ENCODE measurements at regions not wholly inside any gene's neighbourhood (a gene's known extent, or its start where the extent isn't known, plus 50 kb on each side); places are given as distances from the start of the nearest gene placed in this dataset.

- TF ChIP-seq, protein P1, sequence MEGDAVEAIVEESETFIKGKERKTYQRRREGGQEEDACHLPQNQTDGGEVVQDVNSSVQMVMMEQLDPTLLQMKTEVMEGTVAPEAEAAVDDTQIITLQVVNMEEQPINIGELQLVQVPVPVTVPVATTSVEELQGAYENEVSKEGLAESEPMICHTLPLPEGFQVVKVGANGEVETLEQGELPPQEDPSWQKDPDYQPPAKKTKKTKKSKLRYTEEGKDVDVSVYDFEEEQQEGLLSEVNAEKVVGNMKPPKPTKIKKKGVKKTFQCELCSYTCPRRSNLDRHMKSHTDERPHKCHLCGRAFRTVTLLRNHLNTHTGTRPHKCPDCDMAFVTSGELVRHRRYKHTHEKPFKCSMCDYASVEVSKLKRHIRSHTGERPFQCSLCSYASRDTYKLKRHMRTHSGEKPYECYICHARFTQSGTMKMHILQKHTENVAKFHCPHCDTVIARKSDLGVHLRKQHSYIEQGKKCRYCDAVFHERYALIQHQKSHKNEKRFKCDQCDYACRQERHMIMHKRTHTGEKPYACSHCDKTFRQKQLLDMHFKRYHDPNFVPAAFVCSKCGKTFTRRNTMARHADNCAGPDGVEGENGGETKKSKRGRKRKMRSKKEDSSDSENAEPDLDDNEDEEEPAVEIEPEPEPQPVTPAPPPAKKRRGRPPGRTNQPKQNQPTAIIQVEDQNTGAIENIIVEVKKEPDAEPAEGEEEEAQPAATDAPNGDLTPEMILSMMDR (conservative IDR thresholded peaks at IDR 0.05; ENCODE audit: low read depth, low read length) = no peak
- TF ChIP-seq EZH2 (IDR thresholded peaks at IDR 0.05; ENCODE audit: borderline replicate concordance, low read depth, low read length, poor library complexity, severe bottlenecking) = no peak
These were observed 522.6 kb downstream of the ADGRL2 start for GRCh38 chr1:82323144-82323841.

Data from A673 (cell line).